GM18870 (cell line): ENCODE measurements at regions not wholly inside any gene's neighbourhood (a gene's known extent, or its start where the extent isn't known, plus 50 kb on each side); places are given as distances from the start of the nearest gene placed in this dataset.
"Not testable (repeated sequence)": the region's sequence is repeated elsewhere in the genome, so short reads cannot be mapped to it uniquely, and the experiment has no call there.

ENCODE experiments used
- ATAC-seq: cut with Tn5 transposase; IDR thresholded peaks from one replicate; pipeline ENCODE4 v1.9.1; 2021; ENCODE audit warnings: moderate library complexity; ENCODE audit not compliant: unreplicated experiment

DNA sequence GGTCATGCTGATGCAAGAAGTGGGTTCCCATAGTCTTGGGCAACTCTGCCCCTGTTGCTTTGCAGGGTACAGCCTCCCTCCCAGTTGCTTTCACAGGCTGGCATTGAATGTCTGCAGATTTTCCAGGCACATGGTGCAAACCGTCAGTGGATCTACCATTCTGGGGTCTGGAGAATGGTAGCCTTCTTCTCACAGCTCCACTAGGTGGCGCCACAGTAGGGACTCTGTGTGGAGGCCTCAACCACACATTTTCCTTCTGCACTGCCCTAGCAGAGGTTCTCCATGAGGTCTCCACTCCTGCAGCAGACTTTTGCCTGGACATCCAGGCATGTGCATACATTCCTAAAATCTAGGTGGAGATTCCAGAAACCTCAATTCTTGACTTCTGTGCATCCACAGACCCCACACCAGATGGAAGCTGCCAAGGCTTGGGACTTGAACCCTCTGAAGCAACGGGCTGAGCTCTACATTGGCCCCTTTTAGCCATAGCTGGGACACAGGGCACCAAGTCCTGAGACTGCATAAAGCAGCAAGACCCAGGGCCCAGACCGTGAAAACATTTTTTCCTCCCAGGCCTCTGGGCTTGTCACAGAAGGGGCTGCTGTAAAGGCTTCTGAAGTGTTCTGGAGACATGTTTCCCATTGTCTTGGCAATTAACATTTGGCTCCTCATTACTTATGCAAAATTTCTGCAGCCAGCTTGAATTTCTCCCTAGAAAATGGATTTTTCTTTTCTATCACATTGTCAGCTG, 466.2 kb upstream of the PBX1 start:
- no peak for ATAC-seq

DNA sequence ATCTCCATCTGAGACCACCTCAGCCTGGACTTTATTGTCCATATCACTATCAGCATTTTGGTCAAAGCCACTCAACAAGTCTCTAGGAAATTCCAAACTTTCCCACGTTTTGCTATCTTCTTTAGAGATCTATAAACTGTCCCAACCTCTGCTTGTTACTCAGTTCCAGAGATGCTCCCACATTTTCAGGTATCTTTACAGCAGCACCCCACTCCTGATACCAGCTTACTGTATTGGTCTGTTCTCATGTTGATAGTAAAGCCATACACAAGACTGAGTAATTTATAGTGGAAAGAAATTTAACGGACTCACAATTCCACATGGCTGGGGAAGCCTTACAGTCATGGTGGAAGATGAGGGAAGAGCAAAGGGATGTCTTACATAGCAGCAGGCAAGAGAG, 465.4 kb upstream of the PBX1 start:
- ATAC-seq, result no peak

DNA sequence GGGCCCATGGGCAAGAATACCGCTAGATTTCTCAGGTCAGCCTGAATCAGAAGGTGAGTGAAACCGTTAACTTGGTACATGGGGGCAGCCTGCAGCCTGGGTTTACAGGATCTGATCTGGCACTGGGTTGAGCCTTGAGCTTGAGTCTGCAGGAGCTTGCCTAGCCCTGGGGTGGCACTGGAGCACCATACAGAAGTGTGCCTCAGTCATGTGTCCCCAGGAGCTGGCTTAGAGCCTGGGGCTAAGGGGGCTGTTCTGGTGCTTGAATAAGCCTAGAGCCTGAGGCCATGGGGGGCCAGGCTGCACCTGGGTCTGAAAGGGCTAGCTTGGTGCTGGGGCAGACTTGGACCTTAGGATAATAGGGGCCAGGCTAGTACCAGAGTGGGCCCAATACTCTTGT, 457.2 kb upstream of the PBX1 start:
- ATAC-seq, result no peak

DNA sequence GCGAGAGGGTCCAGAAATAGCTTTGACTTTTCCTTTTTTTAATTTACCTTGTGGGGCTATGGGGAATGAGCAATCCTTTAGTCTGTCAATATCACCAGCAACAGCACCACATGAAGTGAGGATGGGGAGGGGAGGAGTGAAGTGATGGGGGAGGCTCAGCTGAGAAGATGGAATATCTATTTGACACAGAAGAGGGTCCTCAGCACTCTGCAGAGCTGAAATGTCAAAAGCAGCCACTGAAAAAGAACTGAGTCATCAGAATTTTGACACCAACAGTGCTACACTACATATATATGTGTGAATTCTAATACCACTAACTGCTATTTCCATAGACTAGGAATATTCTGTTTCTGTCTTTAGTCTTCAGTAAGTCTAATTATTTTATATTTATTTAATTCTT, 427.0 kb upstream of the PBX1 start:
- no peak for ATAC-seq

DNA sequence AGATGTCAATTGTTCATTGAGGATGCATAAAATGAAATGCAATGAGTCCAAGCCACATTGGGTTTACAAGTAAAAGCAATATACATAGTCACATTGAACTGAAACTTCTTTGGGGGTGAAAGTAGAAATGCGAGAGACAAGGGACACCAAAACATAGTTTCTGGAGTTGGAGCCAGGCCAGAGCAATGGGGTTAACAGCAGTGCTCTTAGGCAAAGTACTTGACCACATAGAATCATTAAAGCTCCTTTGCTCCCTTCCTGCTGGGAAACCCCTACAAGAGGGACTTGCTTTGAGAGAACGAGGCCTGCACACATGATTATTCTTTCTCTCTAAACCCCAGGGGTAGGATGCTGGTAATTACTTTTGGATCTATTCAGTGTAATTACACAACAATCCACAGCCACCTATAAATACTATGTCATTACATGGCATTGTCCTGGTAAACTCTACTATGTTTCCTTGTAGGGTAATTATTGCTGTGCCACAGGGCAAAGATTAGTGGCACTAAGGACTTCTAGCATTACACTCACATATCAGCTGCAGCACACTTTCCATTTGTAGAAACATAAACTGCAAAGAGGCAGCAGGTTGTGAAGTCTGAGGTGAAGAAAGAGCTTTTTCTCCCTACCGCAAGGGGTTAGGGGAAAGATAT, 421.6 kb upstream of the PBX1 start:
- peak; percentile 60 for ATAC-seq

DNA sequence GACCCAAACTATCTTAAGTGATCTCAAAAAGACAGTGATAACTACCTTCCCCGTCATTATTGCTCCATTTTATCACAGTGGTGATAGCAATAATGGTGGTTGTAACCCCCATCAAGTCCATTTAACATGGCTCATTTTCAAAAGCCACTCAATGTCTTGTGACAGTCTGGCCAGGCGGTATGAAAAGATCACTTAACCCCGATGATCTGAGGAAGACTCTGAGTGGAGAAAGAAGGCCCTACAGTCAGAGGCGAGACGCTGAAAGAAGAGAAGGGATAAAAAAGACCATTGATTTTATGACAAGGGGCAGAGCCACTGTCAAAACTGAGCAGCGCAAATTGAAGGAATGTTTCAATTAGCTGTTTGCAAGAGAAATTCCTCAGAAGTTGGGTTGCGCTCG, 417.2 kb upstream of the PBX1 start:
- ATAC-seq, result no peak

DNA sequence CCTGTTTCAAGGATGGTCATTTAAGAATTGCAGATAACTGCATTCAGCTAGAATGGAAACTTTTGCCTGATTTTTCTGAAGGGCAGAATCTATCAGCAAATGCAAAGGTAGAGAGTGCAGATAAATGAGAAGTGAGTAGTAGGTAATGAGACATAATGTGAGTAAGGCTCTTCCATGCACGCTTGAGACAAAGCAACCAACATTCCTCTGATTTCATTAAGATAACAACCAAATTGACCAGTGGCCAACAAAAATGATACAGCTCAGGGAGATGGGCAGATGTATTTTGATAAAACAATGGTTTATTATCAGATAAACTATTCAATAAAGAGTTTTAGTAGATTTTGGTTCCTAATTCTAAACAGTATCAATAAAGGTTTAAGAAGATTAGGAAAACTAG, 404.4 kb upstream of the PBX1 start:
- no peak for ATAC-seq

DNA sequence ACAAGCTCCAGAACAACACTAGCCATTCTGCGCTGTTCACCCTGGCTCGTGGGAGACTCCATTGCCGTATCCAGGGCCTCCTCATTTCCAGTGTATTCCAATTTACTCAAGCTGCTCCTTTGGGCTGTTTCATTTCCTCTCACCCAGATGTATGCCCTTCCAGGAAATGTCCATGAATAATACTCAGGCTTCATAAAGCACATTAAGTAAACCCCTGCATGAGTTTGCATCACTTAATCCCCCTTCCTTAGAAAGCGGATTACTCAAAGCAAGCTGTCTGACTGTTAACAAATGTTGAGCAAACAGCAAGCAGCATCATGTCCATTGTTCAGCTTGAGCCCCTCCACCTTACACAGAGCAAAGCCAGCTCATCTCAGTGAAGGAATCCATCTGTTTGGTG, 403.6 kb upstream of the PBX1 start:
- no peak for ATAC-seq

DNA sequence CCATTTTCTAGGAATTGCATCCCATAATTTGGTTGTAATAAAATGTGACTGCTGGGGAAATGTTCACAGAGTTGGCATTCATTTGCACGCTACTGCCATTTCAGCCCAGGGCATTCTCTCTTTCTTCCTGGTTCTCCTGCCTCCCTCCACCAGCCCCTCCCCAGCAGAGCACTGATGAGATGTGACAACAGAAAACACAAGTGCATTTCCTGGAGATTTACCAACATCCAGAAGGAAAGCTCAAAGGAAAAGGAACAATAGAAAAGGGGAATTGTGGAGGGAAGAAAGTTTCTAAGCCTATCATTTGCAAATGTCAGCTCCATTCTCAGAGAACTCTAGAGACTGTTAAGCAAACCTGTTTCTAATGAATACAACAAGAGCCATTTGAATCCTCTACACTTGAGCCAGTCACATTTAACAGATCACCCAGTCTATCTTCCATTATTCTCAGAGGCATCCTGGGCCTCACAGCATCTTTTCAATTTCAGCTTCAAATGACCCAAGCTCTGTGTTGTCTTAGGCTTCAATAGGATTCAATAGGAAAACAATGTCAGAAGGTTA, 395.6 kb upstream of the PBX1 start:
- no peak for ATAC-seq

DNA sequence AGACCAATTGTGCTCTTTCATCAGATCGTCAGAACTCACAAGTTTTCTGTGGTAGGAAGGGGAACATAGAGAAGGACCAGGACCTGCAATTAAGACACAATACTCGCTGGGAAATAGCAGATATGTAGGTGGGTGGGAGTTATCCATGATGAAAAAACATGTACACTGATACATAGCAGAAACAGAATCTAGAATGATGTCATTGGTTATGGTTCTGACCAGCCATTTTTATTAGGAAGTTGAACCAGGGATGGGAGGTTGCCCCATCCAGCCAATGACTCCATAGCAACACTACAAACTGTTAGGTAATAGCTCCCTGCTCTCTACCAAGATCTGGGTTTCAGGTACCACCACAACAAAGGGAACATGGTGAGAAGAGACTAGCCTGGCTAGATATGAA, 393.5 kb upstream of the PBX1 start:
- ATAC-seq, result no peak

DNA sequence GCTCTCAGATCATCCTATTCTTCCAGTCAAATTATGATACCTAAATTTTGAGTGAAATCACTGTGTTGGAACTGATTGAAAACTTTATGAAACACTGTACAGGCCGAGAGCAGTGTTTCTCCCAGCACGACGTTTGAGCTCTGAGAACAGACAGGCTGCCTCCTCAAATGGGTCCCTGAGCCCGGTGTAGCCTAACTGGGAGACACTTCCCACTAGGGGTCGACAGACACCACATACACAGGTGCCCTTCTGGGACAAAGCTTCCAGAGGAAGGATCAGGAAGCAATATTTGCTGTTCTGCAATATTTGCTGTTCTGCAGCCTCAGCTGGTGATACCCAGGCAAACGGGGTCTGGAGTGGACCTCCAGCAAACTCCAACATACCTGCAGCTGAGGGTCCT, 392.5 kb upstream of the PBX1 start:
- not testable (repeated sequence) for ATAC-seq

DNA sequence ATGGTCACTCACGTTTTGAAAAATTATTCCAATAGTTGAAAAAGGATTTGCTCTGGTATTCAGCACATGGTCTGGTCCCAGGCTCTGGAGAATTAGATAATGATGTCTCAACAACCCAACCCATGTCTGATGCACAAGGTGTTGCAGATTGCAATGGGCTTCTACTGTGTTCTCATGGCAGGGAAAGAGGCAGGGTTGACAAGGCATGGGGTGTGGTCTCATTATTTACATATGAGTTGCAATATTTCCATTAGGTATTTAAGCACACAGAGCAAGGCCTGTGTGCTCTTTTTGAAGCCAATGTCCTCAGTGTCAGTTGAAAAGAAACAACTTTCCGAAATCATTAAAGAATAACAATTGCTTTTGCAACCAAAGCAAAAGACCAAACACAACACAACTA, 381.9 kb upstream of the PBX1 start:
- no peak for ATAC-seq

DNA sequence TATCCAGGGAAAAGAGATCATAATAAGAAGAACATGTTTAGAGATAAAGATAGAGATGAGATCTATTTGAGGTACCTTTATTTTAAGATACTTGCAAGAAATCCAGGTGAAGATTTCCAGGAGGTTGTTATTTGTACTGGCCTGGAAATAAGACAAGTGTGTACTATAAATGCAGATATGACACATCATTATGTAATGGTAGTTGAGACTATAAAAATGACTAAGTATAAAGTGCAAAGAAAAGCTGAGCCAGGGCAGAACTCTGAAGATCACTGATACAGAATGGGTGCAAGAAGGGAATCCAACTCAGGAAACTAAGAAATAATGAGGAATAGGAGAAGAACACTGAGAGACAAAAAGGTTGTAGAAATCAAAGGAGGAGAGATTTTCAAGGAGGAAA, 378.2 kb upstream of the PBX1 start:
- no peak for ATAC-seq

DNA sequence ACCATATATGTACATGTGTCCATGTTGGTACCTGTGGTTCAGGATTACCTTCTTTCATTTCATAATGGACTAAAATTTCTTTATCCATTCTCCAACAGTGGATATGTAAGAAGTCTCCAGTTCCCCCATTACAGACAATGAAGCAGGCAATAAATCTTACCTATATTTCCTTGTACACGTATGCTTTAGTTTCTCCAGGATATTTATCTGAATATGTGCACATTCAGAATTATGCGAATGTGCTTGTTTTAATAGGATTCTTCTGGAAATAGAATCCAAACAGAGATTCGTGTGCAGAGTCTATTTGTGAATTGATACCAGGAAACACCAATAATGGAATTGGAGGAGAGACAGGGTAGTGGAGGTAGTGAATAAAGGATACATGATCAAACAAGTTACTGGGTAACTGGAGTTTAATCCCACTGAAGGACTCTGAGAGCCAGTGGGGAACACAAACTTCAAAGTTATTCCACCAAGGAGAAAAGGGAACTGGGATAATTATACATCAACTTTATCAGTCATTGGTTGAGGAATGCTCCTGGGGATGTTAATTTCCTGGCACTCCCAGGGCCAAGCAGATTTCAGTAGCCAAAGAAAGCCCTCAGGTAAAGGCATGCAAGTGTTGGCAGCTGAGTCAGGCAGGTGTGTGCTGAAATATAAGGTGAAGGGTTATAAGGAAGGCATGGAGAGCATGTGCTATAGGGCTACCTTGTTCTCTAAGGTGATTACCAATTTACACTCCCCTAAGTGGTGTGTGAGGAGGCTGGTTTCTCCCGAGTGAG, 374.9 kb upstream of the PBX1 start:
- ATAC-seq, result no peak

DNA sequence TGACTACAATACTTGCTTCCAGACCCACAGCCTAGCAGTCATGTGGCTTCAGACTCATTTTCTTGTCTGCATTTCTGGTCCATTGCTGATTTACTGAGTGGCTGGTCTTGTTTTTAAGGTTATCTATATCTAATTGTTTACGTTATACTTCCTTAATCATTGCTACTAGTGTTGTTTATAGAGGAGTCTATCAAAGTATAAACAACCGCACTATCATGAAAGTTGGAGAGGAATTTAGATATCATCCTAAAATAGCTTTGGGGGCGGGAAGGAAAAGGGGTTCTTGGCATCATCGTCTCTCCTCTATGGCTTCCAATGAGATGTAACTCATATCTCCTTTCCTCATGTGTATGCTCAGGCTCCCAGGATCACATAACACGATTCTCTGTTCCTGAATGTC, 372.1 kb upstream of the PBX1 start:
- ATAC-seq, result no peak

DNA sequence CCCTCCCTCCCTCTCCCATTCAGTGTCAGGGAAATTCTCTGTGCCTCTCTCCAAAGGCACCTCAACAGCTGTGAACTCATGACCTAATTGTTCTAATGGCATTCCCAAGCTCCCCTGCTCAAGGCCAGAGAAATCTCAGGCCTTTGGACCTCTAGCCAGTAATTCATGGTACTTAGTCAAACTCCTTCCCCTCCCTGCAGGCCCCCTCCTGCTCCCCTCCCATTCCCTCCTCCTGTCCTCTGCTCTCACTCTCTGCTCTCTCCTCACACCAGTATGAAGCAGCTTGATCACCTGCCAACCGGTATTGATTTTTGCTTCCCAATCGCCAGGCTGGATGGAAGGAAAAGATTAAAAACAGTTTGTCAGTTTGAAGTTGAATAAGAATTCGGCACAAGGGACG, 370.5 kb upstream of the PBX1 start:
- no peak for ATAC-seq

DNA sequence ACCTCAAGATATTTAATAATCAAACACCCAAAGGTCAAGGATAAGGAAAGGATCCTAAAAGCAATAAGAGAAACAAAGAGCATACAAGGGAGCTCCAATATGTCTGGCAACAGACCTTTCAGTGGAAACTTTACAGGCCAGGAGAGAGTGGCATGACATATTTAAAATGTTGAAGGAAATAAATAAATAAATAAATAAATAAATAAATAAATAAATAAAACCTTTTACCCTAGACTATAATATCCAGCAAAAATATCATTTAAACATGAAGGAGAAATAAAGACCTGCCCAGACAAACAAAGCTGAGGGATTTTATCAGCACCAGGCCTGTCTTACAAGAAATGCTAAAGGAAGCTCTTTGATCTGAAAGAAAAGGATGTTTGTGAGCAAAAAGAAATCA, 367.8 kb upstream of the PBX1 start:
- ATAC-seq, result no peak

DNA sequence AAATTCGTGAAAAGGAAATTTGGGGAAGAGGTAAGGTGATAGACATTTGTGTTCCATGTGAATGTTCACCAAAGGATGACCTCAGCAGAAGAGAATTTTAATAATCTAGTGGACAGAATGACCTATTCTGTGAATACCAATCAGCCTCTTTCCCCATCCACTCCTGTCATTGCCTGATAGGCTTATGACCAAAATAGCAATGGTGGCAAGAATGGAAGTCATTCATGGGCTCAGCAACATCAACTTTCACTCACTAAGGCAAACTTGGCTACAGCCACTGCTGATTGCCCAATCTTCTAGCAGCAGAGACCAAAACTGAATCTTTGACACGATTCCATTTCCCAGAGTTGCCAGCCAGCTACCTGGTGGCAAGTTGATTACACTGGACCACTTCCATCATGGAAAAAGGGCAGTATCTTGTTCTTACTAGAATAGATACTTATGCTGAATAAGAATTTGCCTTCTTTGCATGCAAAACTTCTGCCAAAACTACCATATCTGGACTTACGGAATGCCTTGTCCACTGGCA, 348.7 kb upstream of the PBX1 start:
- ATAC-seq, result no peak

DNA sequence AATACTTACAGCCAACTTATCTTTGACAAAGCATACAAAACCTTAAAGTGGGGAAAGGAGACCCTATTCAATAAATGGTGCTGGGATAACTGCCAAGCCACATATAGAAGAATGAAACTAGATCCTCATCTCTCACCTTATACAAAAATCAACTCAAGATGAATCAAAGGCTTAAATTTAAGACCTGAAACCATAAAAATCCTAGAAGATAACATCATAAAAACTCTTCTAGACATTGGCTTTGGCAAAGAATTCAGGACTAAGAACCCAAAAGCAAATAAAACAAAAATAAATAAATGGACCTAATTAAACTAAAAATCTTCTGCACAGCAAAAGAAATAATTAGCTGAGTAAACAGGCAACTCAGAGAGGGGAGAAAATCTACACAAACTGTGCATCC, 335.6 kb upstream of the PBX1 start:
- no peak for ATAC-seq

DNA sequence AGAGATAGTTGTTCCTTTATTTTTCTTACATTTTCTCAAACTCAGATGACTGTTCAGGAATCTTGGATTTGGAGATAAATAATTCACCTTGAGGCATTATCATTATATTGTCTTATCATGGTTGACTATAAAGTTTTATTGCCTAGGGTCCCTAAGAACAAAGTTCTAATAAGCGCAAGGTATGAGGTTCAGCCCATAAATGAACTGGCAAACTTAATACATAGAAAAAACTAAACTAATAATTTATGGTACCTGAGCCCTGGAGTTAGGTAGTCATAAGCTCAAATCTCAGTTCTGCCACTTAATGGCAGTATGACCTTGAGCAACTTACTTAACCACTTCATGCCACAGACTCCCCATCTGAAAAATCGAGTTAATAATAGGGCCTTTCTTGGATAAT, 334.0 kb upstream of the PBX1 start:
- ATAC-seq, result no peak

DNA sequence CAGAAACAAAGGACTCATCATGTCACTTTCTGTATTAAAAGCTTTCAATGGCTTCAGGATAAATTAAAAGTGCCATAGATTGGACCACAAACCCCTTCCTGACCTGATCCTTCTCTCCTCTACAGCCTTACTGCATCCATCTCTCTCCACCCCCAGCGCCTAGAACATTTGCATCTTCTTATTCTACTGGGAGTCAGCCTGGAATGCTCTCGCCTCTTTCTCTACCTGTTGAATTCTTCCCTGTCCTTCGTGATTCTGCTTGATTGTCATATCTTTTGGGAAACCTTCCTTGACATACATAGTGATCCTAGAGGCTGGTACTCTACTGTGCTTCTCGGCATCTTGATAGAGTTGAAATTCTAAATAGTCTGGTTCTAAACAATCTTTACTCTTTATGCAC, 332.0 kb upstream of the PBX1 start:
- no peak for ATAC-seq

DNA sequence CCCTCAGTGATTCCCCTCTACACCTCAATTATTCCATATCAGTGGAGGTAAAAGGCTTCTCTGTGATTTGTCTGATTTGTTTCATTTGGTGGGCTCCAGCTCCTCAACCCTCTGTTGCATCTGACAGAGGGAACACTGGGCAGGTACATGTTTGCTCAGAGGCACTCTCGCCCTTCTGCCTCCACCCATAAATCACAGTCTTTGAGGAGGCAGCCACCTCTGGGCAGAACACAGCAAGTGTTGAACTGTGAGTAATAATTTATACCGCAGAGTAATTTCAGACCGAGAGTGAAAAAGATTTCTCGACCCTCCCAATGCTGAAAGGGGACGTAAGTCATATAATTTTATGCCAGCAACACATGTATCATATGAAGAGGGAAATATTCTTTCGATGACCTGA, 330.1 kb upstream of the PBX1 start:
- no peak for ATAC-seq
